Hypothalamus (tissue), 51 donors: ENCODE measurements at regions not wholly inside any gene's neighbourhood (a gene's known extent, or its start where the extent isn't known, plus 50 kb on each side); places are given as distances from the start of the nearest gene placed in this dataset.
"Not testable (repeated sequence)": the region's sequence is repeated elsewhere in the genome, so short reads cannot be mapped to it uniquely, and the experiment has no call there.

Experiments
- DNase-seq, 51 donors: peaks; one replicate each; lab custom pipeline; 2025; lab: John Stamatoyannopoulos, UW

GRCh38 chr14:105746800-105747502, 220.6 kb downstream of the TMEM121 start:
- not testable (repeated sequence) for DNase-seq

DNA sequence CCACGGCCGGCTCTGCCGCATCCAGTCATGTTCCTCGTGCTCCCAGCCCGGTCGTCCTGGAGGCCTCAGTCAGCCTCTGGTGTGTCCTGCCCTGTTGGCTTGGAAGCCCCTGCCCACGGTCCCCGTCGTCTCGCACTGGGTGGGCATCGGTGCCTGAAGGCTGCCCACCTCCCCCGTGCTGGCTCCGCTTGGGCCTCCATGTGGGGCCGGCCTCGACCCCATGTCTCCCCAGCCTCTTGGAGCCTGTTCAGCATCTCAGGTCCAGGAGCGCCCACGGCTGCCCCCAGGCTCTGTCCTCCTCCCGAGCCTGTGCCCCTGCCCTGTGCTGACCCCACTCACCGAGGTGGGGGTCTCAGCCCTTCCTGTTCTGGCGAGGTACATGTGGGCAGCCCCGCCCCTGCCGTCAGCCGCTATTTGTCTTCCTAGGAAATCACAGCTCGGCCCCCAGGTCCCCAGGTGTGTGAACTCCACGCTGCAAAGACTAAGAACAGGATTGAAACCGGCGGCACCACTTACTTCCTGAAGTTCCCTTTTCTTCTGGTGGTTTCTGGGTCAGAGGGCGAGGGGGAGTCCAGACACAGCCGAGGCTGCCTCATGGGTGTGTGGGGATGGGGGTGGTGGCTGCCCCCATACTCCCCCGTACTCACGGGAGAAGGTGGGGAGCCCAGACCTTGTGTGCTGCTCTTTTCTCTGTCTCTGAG, 221.3 kb downstream of the TMEM121 start:
- DNase-seq = not testable (repeated sequence)

GRCh38 chr14:105748204-105748578, 221.8 kb downstream of the TMEM121 start:
- DNase-seq = peak in 7 of 51 donors; percentile 2 to 28 (median 17)

DNA sequence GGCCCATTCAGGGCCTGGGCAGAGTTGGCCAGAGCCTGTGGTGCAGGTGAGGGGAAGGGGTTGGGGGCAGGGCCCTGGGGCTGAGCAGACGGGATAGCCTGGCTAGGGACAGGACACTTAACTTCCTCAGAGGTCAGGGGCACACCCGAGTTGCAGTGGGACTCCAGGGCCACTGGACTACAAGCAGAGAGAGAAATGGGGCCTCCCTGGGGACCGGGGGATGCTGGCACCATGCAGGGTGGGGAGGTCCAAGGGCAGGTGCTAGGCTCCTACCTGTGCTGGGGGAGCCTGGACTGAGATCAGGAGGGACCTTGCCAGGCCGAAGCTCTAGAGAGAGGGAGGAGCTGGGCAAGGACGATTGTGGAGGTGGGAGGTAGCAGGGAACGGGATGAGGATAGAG, 222.3 kb downstream of the TMEM121 start:
- DNase-seq = not testable (repeated sequence)

DNA sequence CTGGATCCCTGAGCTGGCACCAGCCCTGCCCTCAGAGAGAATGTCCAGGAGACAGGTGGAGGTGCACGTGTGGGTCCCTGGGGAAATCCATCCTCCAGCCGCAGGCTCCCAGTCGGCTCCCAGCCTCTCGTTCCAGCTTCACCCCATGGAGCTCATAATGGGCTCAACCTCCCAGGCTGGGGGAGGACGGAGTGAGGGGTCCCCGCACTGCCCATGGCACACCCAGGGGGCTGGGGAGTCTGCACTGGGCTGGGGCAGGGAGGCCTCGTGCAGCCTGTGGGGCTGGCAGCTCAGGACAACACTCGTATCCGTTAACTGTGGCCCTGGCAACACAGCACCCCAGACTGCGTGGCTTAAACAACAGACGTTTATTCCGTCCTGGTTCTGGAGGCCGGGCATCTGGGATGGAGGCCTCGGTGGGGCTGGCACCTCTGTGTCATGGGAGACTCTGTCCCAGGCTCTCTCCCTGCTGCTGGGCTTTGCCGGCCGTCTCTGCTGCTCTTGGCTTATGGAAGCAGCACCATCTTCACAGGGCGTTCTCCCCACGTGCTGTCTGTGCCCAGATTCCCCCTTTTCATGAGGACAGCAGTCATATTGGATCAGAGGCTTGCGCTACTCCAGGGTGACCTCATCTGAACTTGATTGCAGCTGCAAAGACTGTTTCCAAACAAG, 223.6 kb downstream of the TMEM121 start:
- DNase-seq = not testable (repeated sequence)

GRCh38 chr14:105751291-105751751, 224.9 kb downstream of the TMEM121 start:
- DNase-seq = not testable (repeated sequence)

- DNase-seq = not testable (repeated sequence)
Observed at GRCh38 chr14:105752420-105752819, 226.0 kb downstream of the TMEM121 start.

DNA sequence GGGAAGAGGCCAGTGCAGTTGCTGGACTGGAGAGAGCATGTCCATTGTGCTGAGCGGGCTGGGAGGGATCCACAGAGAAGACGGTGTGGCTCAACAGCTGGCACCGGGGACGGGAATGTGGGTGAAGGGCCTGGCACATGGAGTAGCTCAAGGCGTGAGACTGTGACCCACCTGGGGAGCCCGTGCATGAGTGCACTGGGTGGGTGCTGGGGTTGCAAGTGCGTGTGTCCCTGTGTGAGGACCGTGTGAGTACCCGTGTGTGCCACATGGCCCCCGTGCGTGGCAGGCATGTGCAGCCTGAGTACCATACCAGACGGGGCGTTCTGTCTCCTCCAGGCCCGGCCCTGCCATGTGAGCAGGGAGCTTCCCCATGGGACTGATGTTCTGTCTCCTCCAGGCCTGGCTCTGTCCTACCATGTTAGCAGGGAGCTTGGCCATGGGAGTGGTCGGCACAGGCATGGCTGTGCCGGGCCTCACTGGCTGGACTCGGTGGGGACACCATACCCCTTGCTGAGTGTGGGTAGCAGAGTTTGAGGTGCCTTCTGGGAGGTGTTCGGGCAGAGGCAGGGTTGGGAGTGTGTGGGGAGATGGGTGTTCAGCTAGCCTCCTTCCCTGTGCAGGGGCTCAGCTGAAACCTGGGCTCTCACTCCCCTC, 234.4 kb downstream of the TMEM121 start:
- no peak for DNase-seq

GRCh38 chr14:105761345-105761740, 235.0 kb downstream of the TMEM121 start:
- DNase-seq = not testable (repeated sequence)

DNA sequence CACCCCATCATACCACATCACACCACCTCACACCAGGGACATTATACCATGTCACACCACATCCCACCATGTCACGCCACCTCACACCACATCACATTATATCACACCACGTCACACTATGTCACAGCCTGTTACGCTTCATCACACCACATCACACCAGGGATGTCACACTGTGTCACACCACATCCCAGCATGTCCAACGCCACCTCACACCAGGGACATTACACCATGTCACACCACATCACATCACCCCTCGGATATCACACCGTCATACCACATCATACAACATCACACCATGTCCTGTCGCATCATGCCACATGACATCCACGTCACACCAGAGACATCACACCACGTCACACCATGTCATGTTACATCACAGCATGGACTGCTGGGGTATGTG, 235.5 kb downstream of the TMEM121 start:
- DNase-seq = no peak

GRCh38 chr14:105762262-105762661, 235.9 kb downstream of the TMEM121 start:
- not testable (repeated sequence) for DNase-seq

- not testable (repeated sequence) for DNase-seq
Observed at GRCh38 chr14:105764254-105764901, 238.0 kb downstream of the TMEM121 start.

GRCh38 chr14:105765072-105765825, 238.9 kb downstream of the TMEM121 start:
- not testable (repeated sequence) for DNase-seq

DNA sequence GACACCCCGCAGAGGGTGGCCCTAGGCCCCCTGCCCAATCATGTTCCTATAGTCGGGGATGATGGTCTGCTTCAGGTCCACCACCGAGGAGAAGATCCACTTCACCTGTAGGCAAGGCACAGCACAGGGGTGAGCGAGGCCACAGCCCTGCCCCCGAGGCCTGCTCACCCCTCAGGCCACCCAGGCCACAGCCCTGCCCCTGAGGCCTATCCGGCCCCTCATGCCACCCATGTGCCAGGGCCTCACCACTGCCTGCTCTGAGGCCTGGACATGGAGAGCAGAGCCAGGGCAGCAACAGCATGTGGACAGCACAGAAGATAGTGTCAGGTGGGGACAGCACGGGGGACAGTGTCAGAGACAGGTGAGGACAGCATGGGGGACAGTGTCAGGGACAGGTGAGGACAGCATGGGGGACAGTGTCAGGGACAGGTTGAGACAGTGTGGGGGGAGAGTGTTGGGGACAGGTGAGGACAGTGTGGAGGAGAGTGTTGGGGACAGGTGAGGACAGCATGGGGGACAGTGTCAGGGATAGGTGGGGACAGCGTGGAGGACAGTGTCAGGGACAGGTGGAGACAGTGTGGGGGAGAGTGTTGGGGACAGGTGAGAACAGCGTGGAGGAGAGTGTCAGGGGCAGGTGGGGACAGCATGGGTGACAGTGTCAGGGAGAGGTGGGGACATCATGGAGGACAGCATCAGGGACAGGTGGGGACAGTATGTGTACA, 239.7 kb downstream of the TMEM121 start:
- no peak for DNase-seq

DNA sequence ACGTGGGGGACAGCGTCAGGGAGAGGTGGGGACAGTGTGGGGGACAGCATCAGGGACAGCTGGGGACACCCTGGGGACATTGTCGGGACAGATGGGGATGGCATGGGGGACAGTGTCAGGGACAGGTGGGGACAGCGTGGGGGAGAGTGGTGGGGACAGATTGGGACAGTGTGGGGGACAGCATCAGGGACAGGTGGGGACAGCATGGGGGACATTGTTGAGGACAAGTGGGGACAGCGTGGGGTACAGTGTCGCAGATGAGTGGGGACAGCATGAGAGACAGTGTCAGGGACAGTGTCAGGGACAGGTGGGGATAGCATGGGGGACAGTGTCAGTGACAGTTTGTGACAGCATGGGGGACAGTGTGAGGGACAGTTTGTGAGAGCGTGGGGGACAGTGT, 240.9 kb downstream of the TMEM121 start:
- DNase-seq = no peak

DNA sequence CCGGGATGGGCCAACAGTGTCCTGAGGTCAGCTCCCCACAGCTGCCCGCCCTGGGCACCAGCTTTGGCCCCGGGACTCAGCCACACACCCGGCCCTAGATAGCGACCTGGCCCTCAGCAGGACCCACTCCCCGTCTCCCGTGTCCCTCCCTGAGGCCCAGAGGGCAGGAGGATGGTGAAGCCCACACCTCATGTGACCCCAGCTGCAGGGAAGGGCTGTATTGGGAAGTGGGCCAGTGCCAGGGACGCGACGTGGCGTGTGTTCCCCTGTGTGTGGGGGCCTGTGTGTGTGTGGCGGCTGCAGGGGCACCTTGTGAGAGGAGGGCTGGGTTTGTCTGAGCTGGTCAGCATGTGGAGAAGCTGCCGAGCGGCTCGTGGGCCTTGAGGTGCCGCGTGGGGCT, 241.7 kb downstream of the TMEM121 start:
- DNase-seq = not testable (repeated sequence)

GRCh38 chr14:105769061-105769730, 242.8 kb downstream of the TMEM121 start:
- DNase-seq = not testable (repeated sequence)

DNA sequence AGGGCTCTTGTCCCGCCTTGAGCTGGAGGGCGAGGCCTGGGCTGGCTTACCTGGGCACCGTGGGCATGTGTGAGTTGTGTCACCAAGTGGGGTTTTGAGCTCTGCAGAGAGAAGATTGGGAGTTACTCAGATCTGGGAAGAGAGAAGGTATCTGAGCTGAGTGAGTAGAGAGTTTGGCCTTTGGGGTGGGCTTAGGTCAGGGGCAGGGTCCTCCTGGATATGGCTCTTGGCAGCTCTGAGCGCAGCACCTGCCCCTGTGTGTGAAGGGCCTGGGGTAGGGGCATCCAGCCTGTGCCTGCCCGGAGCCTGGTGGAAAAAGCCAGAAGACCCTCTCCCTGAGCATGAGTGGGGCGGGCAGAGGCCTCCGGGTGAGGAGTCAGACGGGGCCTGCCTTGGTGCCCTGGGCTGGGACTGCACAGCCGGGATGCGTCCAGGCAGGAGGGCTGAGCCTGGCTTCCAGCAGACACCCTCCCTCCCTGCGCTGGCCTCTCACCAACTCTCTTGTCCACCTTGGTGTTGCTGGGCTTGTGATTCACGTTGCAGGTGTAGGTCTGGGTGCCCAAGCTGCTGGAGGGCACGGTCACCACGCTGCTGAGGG, 244.3 kb downstream of the TMEM121 start:
- DNase-seq = not testable (repeated sequence)
